GM12878 (cell line): ENCODE measurements at regions not wholly inside any gene's neighbourhood (a gene's known extent, or its start where the extent isn't known, plus 50 kb on each side); places are given as distances from the start of the nearest gene placed in this dataset.

Experiments used
- ATAC-seq: fragments of 200-7000 bp; cut with Tn5 transposase; 3 replicates; pipeline ENCODE4 v1.9.1; 2020; ENCODE audit warnings: mild to moderate bottlenecking, moderate library complexity
- BruUV-seq: library from RNA; stranded (reverse); fragments of 400-500 nt; replicated peaks from 2 replicates; lab custom pipeline; 2021; lab: Mats Ljungman, UMichigan
- CTCF ChIA-PET: fragments of 300-600 bp; sonication (Branson Sonifier 250); formaldehyde crosslinking; extraction: SDS; loops from one replicate; lab custom pipeline; 2021; ENCODE audit warnings: inconsistent platforms; lab: Yijun Ruan, JAX
- POLR2A ChIA-PET: fragments of 350-600 bp; formaldehyde crosslinking; extraction: SDS; loops from one replicate; lab custom pipeline; 2021; ENCODE audit warnings: inconsistent platforms; lab: Charles Lee
- RAD21 ChIA-PET: fragments of 300-600 bp; sonication (Branson Sonifier 250); formaldehyde crosslinking; loops from one replicate; lab custom pipeline; 2023; ENCODE audit warnings: antibody characterized with exemption; ENCODE audit not compliant: unreplicated experiment; lab: Charles Lee
- SMC1A ChIA-PET: fragments of 300-600 bp; sonication (Branson Sonifier 250); formaldehyde crosslinking; loops from one replicate; lab custom pipeline; 2023; ENCODE audit not compliant: unreplicated experiment, uncharacterized antibody; lab: Charles Lee
- DNase-seq: peaks from one replicate; pipeline ENCODE4 v3.0.0-alpha.2; 2011; ENCODE audit warnings: low read depth, low spot score
- FAIRE-seq: peaks from 3 replicates; lab custom pipeline; 2011; peaks lifted over from hg19 to GRCh38; lab: Jason Lieb, UNC
- H2AFZ ChIP-seq: 2 replicates; pipeline ENCODE4 v1.6.0; 2011; ENCODE audit warnings: low read depth, low read length, control low read depth; ENCODE audit not compliant: control insufficient read depth
- H3K27ac ChIP-seq: 2 replicates; pipeline ENCODE4 v1.5.1; 2011; ENCODE audit warnings: control low read depth; ENCODE audit not compliant: control insufficient read depth, insufficient read depth
- H3K27me3 ChIP-seq, 2 experiments: replicated peaks in 1 of 2; 2 replicates each; pipeline versions ENCODE4 v1.6.0 to v1.6.1; 2011; ENCODE audit warnings: low read length in 1 of 2; ENCODE audit not compliant: control insufficient read depth in 2 of 2, insufficient read depth in 2 of 2
- H3K36me3 ChIP-seq, 2 experiments: 2 replicates each; pipeline ENCODE4 v1.5.1; 2011; ENCODE audit warnings: low read length in 1 of 2; ENCODE audit not compliant: control insufficient read depth in 2 of 2, insufficient read depth in 2 of 2
- H3K4me1 ChIP-seq: 2 replicates; pipeline ENCODE4 v1.6.1; 2011; ENCODE audit warnings: mild to moderate bottlenecking, low read length, moderate library complexity, mixed read lengths; ENCODE audit not compliant: control insufficient read depth, insufficient read depth
- H3K4me2 ChIP-seq: 2 replicates; pipeline ENCODE4 v1.6.0; 2011; ENCODE audit warnings: control low read depth; ENCODE audit not compliant: control insufficient read depth, insufficient read depth
- H3K4me3 ChIP-seq: fragments of 200-600 bp; sonication (generic); 2 replicates; pipeline ENCODE4 v1.5.1; 2016
- H3K79me2 ChIP-seq: 2 replicates; pipeline ENCODE4 v1.6.0; 2011; ENCODE audit warnings: low read length; ENCODE audit not compliant: control insufficient read depth, insufficient read depth
- H3K9ac ChIP-seq: 2 replicates; pipeline ENCODE4 v1.8.0; 2011; ENCODE audit warnings: low read length, control low read depth, mixed read lengths; ENCODE audit not compliant: control insufficient read depth, insufficient read depth
- H3K9me3 ChIP-seq: replicated peaks from 3 replicates; pipeline ENCODE4 v1.5.1; 2011; ENCODE audit warnings: mild to moderate bottlenecking, low read length; ENCODE audit not compliant: control insufficient read depth, insufficient read depth
- H4K20me1 ChIP-seq: 2 replicates; pipeline ENCODE4 v1.6.0; 2011; ENCODE audit not compliant: control insufficient read depth, insufficient read depth
- CTCF ChIP-seq, 3 experiments: IDR thresholded peaks in 2 of 3; conservative IDR thresholded peaks in 1 of 3; 2 replicates each; pipeline ENCODE4 v1.5.1; 2011; ENCODE audit warnings: low read depth in 3 of 3, low read length in 3 of 3, mild to moderate bottlenecking in 3 of 3, control low read depth in 2 of 3, moderate library complexity in 2 of 3, inconsistent platforms in 1 of 3, mixed read lengths in 1 of 3; ENCODE audit not compliant: control insufficient read depth in 2 of 3, insufficient read depth in 1 of 3; ENCODE audit errors: extremely low read depth in 1 of 3
- E4F1 ChIP-seq: fragments of 450-650 bp; IDR thresholded peaks from 2 replicates; pipeline ENCODE4 v1.6.1; 2018; ENCODE audit warnings: borderline replicate concordance, mild to moderate bottlenecking; ENCODE audit not compliant: partially characterized antibody
- ESRRA ChIP-seq: IDR thresholded peaks from 2 replicates; pipeline ENCODE4 v1.6.1; 2012; ENCODE audit warnings: mild to moderate bottlenecking, low read length, improper control_type of control experiment
- IKZF1 ChIP-seq: fragments of 450-650 bp; conservative IDR thresholded peaks from 2 replicates; pipeline ENCODE4 v1.6.1; 2017; ENCODE audit warnings: antibody characterized with exemption, mild to moderate bottlenecking
- JUNB ChIP-seq: IDR thresholded peaks from 2 replicates; pipeline ENCODE4 v1.6.1; 2016; ENCODE audit warnings: antibody characterized with exemption, mild to moderate bottlenecking
- KLF5 ChIP-seq: fragments of 450-650 bp; IDR thresholded peaks from 2 replicates; pipeline ENCODE4 v1.6.1; 2014; ENCODE audit warnings: mild to moderate bottlenecking; ENCODE audit not compliant: partially characterized antibody
- MEF2A ChIP-seq: IDR thresholded peaks from 2 replicates; pipeline ENCODE4 v1.6.1; 2011; ENCODE audit warnings: low read depth, mild to moderate bottlenecking, low read length, moderate library complexity; ENCODE audit not compliant: insufficient read depth
- NFYB ChIP-seq: IDR thresholded peaks from 2 replicates; pipeline ENCODE4 v1.6.1; 2011; ENCODE audit warnings: low read depth, mild to moderate bottlenecking, low read length, improper control_type of control experiment, moderate library complexity; ENCODE audit not compliant: insufficient read depth
- RAD51 ChIP-seq: fragments of 450-650 bp; IDR thresholded peaks from 2 replicates; pipeline ENCODE4 v1.6.1; 2016; ENCODE audit warnings: moderate library complexity, mild to moderate bottlenecking, inconsistent platforms
- SMAD5 ChIP-seq: IDR thresholded peaks from 2 replicates; pipeline ENCODE4 v1.6.1; 2016; ENCODE audit warnings: antibody characterized with exemption, low read depth
- SMARCA5 ChIP-seq: fragments of 450-650 bp; IDR thresholded peaks from 2 replicates; pipeline ENCODE4 v1.6.1; 2017; ENCODE audit warnings: mild to moderate bottlenecking
- SUZ12 ChIP-seq: fragments of 200-600 bp; sonication (generic); IDR thresholded peaks from one replicate; pipeline ENCODE4 v1.6.1; 2018; ENCODE audit warnings: antibody characterized with exemption, mild to moderate bottlenecking; ENCODE audit not compliant: unreplicated experiment
- WRNIP1 ChIP-seq: IDR thresholded peaks from 2 replicates; pipeline ENCODE4 v1.6.1; 2011; ENCODE audit warnings: low read depth, low read length, improper control_type of control experiment, borderline replicate concordance
- ZBTB33 ChIP-seq: fragments of 450-650 bp; IDR thresholded peaks from 2 replicates; pipeline ENCODE4 v1.6.1; 2017; ENCODE audit warnings: mild to moderate bottlenecking
- ZNF622 ChIP-seq: fragments of 450-650 bp; IDR thresholded peaks from 2 replicates; pipeline ENCODE4 v1.6.1; 2017; ENCODE audit warnings: mild to moderate bottlenecking, inconsistent platforms
- ZNF687 ChIP-seq: fragments of 450-650 bp; IDR thresholded peaks from 2 replicates; pipeline ENCODE4 v1.6.1; 2017; ENCODE audit warnings: mild to moderate bottlenecking, moderate library complexity
- WGBS: methylation state at CpG from one replicate; pipeline ENCODE4 v1.1.6; 2016; ENCODE audit warnings: low lambda C conversion rate; ENCODE audit not compliant: insufficient replicate concordance, insufficient coverage; ENCODE audit errors: missing lambda C conversion rate; 5-methylcytosine and 5-hydroxymethylcytosine counted together
- in situ Hi-C: fragments of 300-500 bp; cut with MboI; formaldehyde crosslinking; loops from 9 replicates; pipeline ENCODE4 v1.14.3; 2018; ENCODE audit warnings: mixed read lengths
- intact Hi-C: fragments of 100-400 bp; cut with micrococcal nuclease; formaldehyde crosslinking; loops from one replicate; pipeline ENCODE4 v1.14.2; 2022; ENCODE audit not compliant: unreplicated experiment

GRCh38 chr22:47465222-47465621, 702.8 kb downstream of the TBC1D22A start:
- ChIA-PET CTCF (no interaction called here), SMC1A (interaction anchor here (1.0 kb wide), 1 partner anchor 16 kb away, joined by 3 read pairs; no protein-coding TSS in a partner anchor), RAD21 (no interaction called here), POLR2A (no interaction called here)
- Histone ChIP-seq H2AFZ (no peak overlapping the region), H3K27me3 (no peaks in the 10 kb centered on the region), H3K9me3 (no peaks in the 10 kb centered on the region; the same call in 2 of the 3 replicates), H3K4me3 (no peak overlapping the region), H3K36me3 (no peaks in the 10 kb centered on the region), H3K9ac (no peak overlapping the region), H4K20me1 (no peaks in the 10 kb centered on the region), H3K79me2 (no peaks in the 10 kb centered on the region), H3K4me1 (no peaks in the 10 kb centered on the region), H3K27ac (no peak overlapping the region), H3K4me2 (no peak overlapping the region)
- in situ Hi-C loops: no loop called here
- 28% methylated on average over 8 of the region's 8 CpGs for WGBS
- no peak for ATAC-seq
- no peak for FAIRE-seq
- no TSS peak for BruUV-seq
- intact Hi-C loops: no loop called here
- no peak for DNase-seq
- no peak for TF ChIP-seq MEF2A
- TF ChIP-seq ZNF622: no peak
- no peak for TF ChIP-seq KLF5
- no peak for TF ChIP-seq IKZF1
- TF ChIP-seq SMAD5: no peak
- TF ChIP-seq WRNIP1: no peak
- TF ChIP-seq SMARCA5: no peak
- TF ChIP-seq E4F1: no peak
- no peak for TF ChIP-seq NFYB
- TF ChIP-seq CTCF (IDR thresholded peaks at IDR 0.05 in 2 of 3, conservative IDR thresholded peaks at IDR 0.05 in 1 of 3; ENCODE audit: control insufficient read depth in 2 of 3, extremely low read depth in 1 of 3, insufficient read depth in 1 of 3, low read depth in 3 of 3, low read length in 3 of 3): no peak
- TF ChIP-seq SUZ12: no peak
- TF ChIP-seq RAD51: no peak
- no peak for TF ChIP-seq ZNF687
- no peak for TF ChIP-seq ZBTB33
- TF ChIP-seq ESRRA: no peak
- TF ChIP-seq JUNB: no peak
